SK-N-SH (cell line): ENCODE measurements at regions not wholly inside any gene's neighbourhood (a gene's known extent, or its start where the extent isn't known, plus 50 kb on each side); places are given as distances from the start of the nearest gene placed in this dataset.

Source experiments
- EP300 ChIP-seq, 2 experiments: IDR thresholded peaks; 2 replicates each; pipeline versions ENCODE4 v1.4.0 to v1.6.1; 2012; ENCODE audit warnings: borderline replicate concordance in 1 of 2, low read depth in 1 of 2, low read length in 1 of 2
- EZH2phosphoT487 ChIP-seq: fragments of 200-600 bp; sonication (generic); IDR thresholded peaks from 2 replicates; pipeline ENCODE4 v1.6.1; 2017; ENCODE audit warnings: low read depth, mixed run types, mild to moderate bottlenecking, antibody characterized with exemption, moderate library complexity, borderline replicate concordance
- GABPA ChIP-seq: IDR thresholded peaks from 2 replicates; pipeline ENCODE4 v1.4.0; 2012; ENCODE audit warnings: low read depth, mild to moderate bottlenecking
- JUND ChIP-seq: IDR thresholded peaks from 2 replicates; pipeline ENCODE4 v1.4.0; 2012
- MXI1 ChIP-seq: IDR thresholded peaks from 2 replicates; pipeline ENCODE4 v1.6.1; 2012; ENCODE audit warnings: mild to moderate bottlenecking, low read depth, low read length, improper control_type of control experiment
- NFIC ChIP-seq: IDR thresholded peaks from 2 replicates; pipeline ENCODE4 v1.4.0; 2012; ENCODE audit warnings: borderline replicate concordance
- POLR2AphosphoS5 ChIP-seq: IDR thresholded peaks from 2 replicates; pipeline ENCODE4 v1.6.1; 2012; ENCODE audit warnings: low read depth, low read length
- RAD21 ChIP-seq: IDR thresholded peaks from 2 replicates; pipeline ENCODE4 v1.6.1; 2012; ENCODE audit warnings: mild to moderate bottlenecking, low read length
- RXRA ChIP-seq: IDR thresholded peaks from 2 replicates; pipeline ENCODE4 v1.4.0; 2012; ENCODE audit warnings: low read depth, mild to moderate bottlenecking, borderline replicate concordance
- SMC3 ChIP-seq: IDR thresholded peaks from 2 replicates; pipeline ENCODE4 v1.6.1; 2012; ENCODE audit warnings: low read depth, low read length, improper control_type of control experiment
- TAF1 ChIP-seq: IDR thresholded peaks from 2 replicates; pipeline ENCODE4 v1.6.1; 2012; ENCODE audit warnings: low read depth, mild to moderate bottlenecking, low read length, moderate library complexity, borderline replicate concordance
- TF ChIP-seq, protein P1 (sequence below): fragments of 200-600 bp; sonication (generic); IDR thresholded peaks from 2 replicates; pipeline ENCODE4 v1.6.1; 2017; ENCODE audit warnings: antibody characterized with exemption, mild to moderate bottlenecking, moderate library complexity
- TF ChIP-seq, protein P2 (sequence below): IDR thresholded peaks from 2 replicates; pipeline ENCODE4; 2012

DNA sequence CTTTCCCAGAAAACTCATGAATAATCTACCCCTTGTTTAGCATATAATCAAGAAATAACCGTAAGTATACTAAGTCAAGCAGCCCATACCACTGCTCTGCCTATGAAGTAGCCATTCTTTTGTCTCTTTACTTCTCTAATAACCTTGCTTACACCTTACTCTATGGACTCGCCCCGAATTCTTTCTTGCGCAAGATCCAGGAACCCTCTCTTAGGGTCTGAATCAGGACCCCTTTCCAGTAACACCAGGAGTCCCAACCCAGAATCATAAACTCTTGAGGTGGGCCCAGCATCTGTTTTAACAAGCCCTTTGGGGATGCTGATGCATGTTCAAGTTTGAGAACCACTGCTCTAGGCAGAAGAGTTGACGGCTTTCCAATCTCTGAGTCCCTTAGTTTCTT is 119.6 kb downstream of the BEND2 start:
- TF ChIP-seq, protein P1, sequence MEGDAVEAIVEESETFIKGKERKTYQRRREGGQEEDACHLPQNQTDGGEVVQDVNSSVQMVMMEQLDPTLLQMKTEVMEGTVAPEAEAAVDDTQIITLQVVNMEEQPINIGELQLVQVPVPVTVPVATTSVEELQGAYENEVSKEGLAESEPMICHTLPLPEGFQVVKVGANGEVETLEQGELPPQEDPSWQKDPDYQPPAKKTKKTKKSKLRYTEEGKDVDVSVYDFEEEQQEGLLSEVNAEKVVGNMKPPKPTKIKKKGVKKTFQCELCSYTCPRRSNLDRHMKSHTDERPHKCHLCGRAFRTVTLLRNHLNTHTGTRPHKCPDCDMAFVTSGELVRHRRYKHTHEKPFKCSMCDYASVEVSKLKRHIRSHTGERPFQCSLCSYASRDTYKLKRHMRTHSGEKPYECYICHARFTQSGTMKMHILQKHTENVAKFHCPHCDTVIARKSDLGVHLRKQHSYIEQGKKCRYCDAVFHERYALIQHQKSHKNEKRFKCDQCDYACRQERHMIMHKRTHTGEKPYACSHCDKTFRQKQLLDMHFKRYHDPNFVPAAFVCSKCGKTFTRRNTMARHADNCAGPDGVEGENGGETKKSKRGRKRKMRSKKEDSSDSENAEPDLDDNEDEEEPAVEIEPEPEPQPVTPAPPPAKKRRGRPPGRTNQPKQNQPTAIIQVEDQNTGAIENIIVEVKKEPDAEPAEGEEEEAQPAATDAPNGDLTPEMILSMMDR = no peak
- TF ChIP-seq GABPA (no peak), EP300 (IDR thresholded peaks at IDR 0.05; ENCODE audit: borderline replicate concordance in 1 of 2, low read depth in 1 of 2, low read length in 1 of 2) (no peak), NFIC (no peak), MXI1 (no peak), JUND (no peak), RXRA (no peak), TAF1 (no peak), RAD21 (no peak), SMC3 (no peak), EZH2phosphoT487 (no peak), POLR2AphosphoS5 (no peak)
- TF ChIP-seq, protein P2, sequence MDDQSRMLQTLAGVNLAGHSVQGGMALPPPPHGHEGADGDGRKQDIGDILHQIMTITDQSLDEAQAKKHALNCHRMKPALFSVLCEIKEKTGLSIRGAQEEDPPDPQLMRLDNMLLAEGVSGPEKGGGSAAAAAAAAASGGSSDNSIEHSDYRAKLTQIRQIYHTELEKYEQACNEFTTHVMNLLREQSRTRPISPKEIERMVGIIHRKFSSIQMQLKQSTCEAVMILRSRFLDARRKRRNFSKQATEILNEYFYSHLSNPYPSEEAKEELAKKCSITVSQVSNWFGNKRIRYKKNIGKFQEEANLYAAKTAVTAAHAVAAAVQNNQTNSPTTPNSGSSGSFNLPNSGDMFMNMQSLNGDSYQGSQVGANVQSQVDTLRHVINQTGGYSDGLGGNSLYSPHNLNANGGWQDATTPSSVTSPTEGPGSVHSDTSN = no peak
